Large intestine (tissue), 3 donors: ENCODE measurements at regions not wholly inside any gene's neighbourhood (a gene's known extent, or its start where the extent isn't known, plus 50 kb on each side); places are given as distances from the start of the nearest gene placed in this dataset.
A peak's percentile ranks its signal among the peaks of the same experiment; 100 is the strongest.

ENCODE experiments used
- DNase-seq, 2 donors: peaks; one replicate each; pipeline versions ENCODE4 v3.0.0 to v3.0.0-alpha.2; 2013
- H3K27ac ChIP-seq: one replicate; pipeline ENCODE4 v1.5.1; 2013; ENCODE audit warnings: low read length
- H3K27me3 ChIP-seq: 2 replicates; pipeline ENCODE4 v1.6.1; 2013; ENCODE audit warnings: low read length; ENCODE audit not compliant: control insufficient read depth, insufficient read depth
- H3K36me3 ChIP-seq: 2 replicates; pipeline ENCODE4 v1.6.1; 2013; ENCODE audit warnings: low read length; ENCODE audit not compliant: control insufficient read depth, insufficient read depth
- H3K4me1 ChIP-seq: one replicate; pipeline ENCODE4 v1.6.1; 2013; ENCODE audit warnings: low read length; ENCODE audit not compliant: control insufficient read depth, insufficient read depth
- H3K4me3 ChIP-seq: one replicate; pipeline ENCODE4 v1.5.1; 2013; ENCODE audit warnings: low read length
- H3K9me3 ChIP-seq: one replicate; pipeline ENCODE4 v1.6.1; 2013; ENCODE audit warnings: mild to moderate bottlenecking, low read depth, low read length, moderate library complexity; ENCODE audit not compliant: control insufficient read depth
- WGBS: methylation state at CpG from one replicate; pipeline ENCODE4 v1.1.5; 2013; ENCODE audit warnings: low lambda C conversion rate; ENCODE audit not compliant: insufficient coverage; 5-methylcytosine and 5-hydroxymethylcytosine counted together

- no peak for DNase-seq
- no peak within 1 kb of the TSS for H3K27ac ChIP-seq
- H3K27me3 ChIP-seq = no peaks in the 10 kb centered on the region
- no peaks in the 10 kb centered on the region for H3K9me3 ChIP-seq
- WGBS = 0% methylated on average over 1 of the region's 2 CpGs
- no peaks in the 10 kb centered on the region for H3K4me1 ChIP-seq
- H3K4me3 ChIP-seq = no peak within 1 kb of the TSS
- H3K36me3 ChIP-seq = no peaks in the 10 kb centered on the region
Observed at GRCh38 chrX:124963717-124964116, 356.0 kb upstream of the TEX13C start, which contains the start of gene TENM1. TENM1 (minus strand) TSS chrX:124963817.

GRCh38 chrX:124975456-124975855 is 344.2 kb upstream of the TEX13C start:
- no peak overlapping the region for H3K4me3 ChIP-seq
- H3K27ac ChIP-seq = no peak overlapping the region
- DNase-seq = no peak
- no peaks in the 10 kb centered on the region for H3K4me1 ChIP-seq
- WGBS = no CpG with 5 or more reads among the region's 3 CpGs
- no peaks in the 10 kb centered on the region for H3K27me3 ChIP-seq
- H3K36me3 ChIP-seq = no peaks in the 10 kb centered on the region
- no peaks in the 10 kb centered on the region for H3K9me3 ChIP-seq

DNA sequence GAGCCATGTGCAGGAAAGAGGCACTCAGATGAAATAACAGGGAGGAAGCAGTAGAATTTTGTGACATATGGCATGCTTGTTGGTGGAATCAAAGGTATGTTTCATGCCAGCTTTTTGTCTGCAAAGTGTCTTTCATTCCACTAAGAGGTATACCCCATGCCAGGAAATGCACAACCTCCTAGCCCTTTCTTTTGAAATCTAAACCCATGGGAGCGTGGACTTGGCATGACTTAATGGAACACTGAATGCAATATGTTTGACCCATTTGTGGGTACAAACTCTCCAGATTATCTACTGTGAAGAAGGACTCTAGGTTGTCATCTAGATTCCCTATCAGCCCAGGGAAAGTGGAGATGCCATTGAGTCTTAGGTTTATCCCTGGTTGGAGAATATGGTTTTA is 338.3 kb upstream of the TEX13C start:
- Histone ChIP-seq H3K4me3 (no peak overlapping the region), H3K27me3 (no peaks in the 10 kb centered on the region), H3K27ac (no peak overlapping the region), H3K4me1 (no peaks in the 10 kb centered on the region), H3K36me3 (no peaks in the 10 kb centered on the region), H3K9me3 (no peaks in the 10 kb centered on the region)
- no CpG with 5 or more reads among the region's 1 CpG for WGBS
- no peak for DNase-seq

GRCh38 chrX:124984140-124984813 is 335.4 kb upstream of the TEX13C start:
- no peak overlapping the region for H3K4me3 ChIP-seq
- DNase-seq = peak in 1 of 2 donors; percentile 12
- WGBS = no CpG with 5 or more reads among the region's 3 CpGs

GRCh38 chrX:124986284-124986683 is 333.4 kb upstream of the TEX13C start:
- Histone ChIP-seq H3K9me3 (no peaks in the 10 kb centered on the region), H3K4me1 (no peaks in the 10 kb centered on the region), H3K27ac (no peak overlapping the region), H3K36me3 (no peaks in the 10 kb centered on the region), H3K27me3 (no peaks in the 10 kb centered on the region), H3K4me3 (no peak overlapping the region)
- no peak for DNase-seq
- no CpG with 5 or more reads among the region's 3 CpGs for WGBS

More at GRCh38 chrX:124984140-124984813, 335.4 kb upstream of the TEX13C start:
- no peak overlapping the region for H3K27ac ChIP-seq
- no peaks in the 10 kb centered on the region for H3K36me3 ChIP-seq
- H3K9me3 ChIP-seq = no peaks in the 10 kb centered on the region
- H3K4me1 ChIP-seq = no peaks in the 10 kb centered on the region
- H3K27me3 ChIP-seq = no peaks in the 10 kb centered on the region

DNA sequence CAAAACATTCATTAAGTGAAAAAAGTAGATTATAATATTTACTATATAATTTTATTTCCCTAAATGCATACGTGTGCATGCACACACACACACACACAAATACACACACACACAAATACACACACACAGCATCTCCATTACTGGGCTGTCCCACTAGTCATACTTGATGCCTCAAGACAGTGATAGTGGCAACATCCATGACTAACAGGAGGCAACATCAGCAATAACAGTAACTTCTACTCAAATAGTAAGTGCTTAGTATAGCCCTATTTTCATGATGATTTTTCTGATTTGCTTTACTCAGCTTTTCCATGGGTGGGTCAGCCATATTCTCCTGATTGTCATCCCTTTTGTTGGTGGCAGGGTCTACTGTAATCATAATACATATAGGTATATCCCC is 325.9 kb upstream of the TEX13C start:
- H3K4me3 ChIP-seq = no peak overlapping the region
- no peaks in the 10 kb centered on the region for H3K9me3 ChIP-seq
- WGBS = no CpG with 5 or more reads among the region's 1 CpG
- no peaks in the 10 kb centered on the region for H3K36me3 ChIP-seq
- DNase-seq = no peak
- no peaks in the 10 kb centered on the region for H3K27me3 ChIP-seq
- H3K4me1 ChIP-seq = no peaks in the 10 kb centered on the region
- H3K27ac ChIP-seq = no peak overlapping the region

DNA sequence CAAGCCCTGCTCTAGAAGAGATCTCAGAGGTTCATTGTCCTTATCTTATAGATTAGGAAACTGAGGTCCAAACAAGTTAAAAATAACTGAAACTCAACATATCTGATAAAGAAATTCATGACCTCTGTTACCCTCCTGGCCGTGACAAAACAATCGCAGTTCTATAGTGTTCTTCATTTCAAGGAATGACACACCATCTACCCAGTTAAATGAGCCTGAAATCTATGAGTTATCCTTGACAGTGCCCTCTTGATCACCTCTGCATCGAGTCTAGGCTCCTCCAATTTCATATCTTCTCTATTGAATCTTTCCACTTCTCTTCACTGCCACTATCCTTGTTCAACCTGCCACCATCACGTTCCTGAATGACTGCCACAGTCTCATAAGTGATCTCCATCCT is 325.3 kb upstream of the TEX13C start:
- no CpG with 5 or more reads among the region's 4 CpGs for WGBS

DNA sequence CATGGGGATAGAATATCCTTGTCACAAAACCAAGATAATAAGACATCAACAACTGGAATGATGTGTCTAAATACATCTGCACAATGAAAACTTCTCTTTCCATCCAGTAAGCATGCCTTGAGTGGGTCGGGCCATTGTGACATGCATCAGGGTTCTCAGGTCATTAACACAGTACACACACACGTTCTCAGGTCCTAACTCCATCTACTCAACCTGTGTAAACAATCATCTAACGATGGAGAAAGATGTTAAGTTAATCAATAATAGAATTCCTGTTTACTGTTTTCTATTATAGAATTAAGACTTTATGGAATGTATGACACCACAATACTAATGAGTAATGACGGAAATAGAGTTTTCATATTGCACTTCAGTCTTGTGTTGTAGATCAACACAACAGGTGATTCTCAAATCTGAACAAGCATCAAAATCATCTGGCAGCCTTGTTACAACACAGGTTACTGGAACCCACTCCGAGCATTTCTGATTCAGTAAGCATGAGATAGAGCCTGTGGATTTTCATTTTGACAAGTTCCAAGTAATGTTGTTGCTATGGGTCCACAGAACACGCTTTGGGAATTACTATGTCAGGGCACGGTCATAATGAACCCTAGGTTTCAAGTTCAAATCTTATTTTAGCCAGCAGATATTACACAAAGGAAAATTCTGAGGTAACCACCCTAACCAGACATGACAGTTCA is 315.8 kb upstream of the TEX13C start:
- no peaks in the 10 kb centered on the region for H3K9me3 ChIP-seq
- no peak overlapping the region for H3K4me3 ChIP-seq
- H3K27ac ChIP-seq = no peak overlapping the region
- DNase-seq = no peak
- WGBS = no CpG with 5 or more reads among the region's 7 CpGs
- H3K4me1 ChIP-seq = no peaks in the 10 kb centered on the region
- no peaks in the 10 kb centered on the region for H3K27me3 ChIP-seq
- H3K36me3 ChIP-seq = no peaks in the 10 kb centered on the region

More for the DNA sequence above, 325.3 kb upstream of the TEX13C start:
- H3K4me1 ChIP-seq = no peaks in the 10 kb centered on the region
- DNase-seq = no peak
- H3K27me3 ChIP-seq = no peaks in the 10 kb centered on the region
- no peak overlapping the region for H3K27ac ChIP-seq
- no peaks in the 10 kb centered on the region for H3K36me3 ChIP-seq
- no peak overlapping the region for H3K4me3 ChIP-seq
- no peaks in the 10 kb centered on the region for H3K9me3 ChIP-seq

DNA sequence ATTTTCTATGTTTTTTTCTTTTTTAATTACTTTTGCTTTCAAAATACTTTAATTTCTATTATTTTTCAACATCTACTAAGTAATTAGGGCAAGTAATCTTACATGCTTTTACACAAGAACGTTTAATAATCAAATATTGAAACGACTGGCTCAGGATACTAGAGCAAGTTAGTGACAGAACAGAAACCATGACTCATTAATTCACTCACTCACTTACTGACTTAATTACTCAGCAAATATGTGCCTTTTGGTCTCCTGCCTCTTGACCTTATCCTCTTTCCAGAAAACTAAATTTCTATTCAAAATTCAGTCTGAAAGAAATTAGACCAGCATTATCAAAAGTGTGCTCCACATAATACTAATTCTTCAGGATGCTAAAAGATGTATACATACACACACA is 314.9 kb upstream of the TEX13C start:
- no peak overlapping the region for H3K27ac ChIP-seq
- H3K36me3 ChIP-seq = no peaks in the 10 kb centered on the region
- WGBS = no CpG with 5 or more reads among the region's 2 CpGs
- no peak overlapping the region for H3K4me3 ChIP-seq
- no peak for DNase-seq
- H3K9me3 ChIP-seq = no peaks in the 10 kb centered on the region
- no peaks in the 10 kb centered on the region for H3K27me3 ChIP-seq
- H3K4me1 ChIP-seq = no peaks in the 10 kb centered on the region

- Histone ChIP-seq H3K27ac (no peak overlapping the region), H3K9me3 (no peaks in the 10 kb centered on the region), H3K36me3 (no peaks in the 10 kb centered on the region), H3K4me1 (no peaks in the 10 kb centered on the region), H3K27me3 (no peaks in the 10 kb centered on the region), H3K4me3 (no peak overlapping the region)
- no CpG with 5 or more reads among the region's 4 CpGs for WGBS
- DNase-seq = no peak
Observed at GRCh38 chrX:125005863-125006262, 313.8 kb upstream of the TEX13C start.

- no peak for DNase-seq
- H3K27me3 ChIP-seq = no peaks in the 10 kb centered on the region
- H3K36me3 ChIP-seq = no peaks in the 10 kb centered on the region
- H3K4me3 ChIP-seq = no peak overlapping the region
- H3K9me3 ChIP-seq = no peaks in the 10 kb centered on the region
- no CpG with 5 or more reads among the region's 3 CpGs for WGBS
- H3K27ac ChIP-seq = no peak overlapping the region
- H3K4me1 ChIP-seq = no peaks in the 10 kb centered on the region
Observed at GRCh38 chrX:125006704-125007103, 313.0 kb upstream of the TEX13C start.
